ENCODE measurements at regions not wholly inside any gene's neighbourhood (a gene's known extent, or its start where the extent isn't known, plus 50 kb on each side); places are given as distances from the start of the nearest gene placed in this dataset.

GRCh38 chr21:27225940-27226339, 259.1 kb upstream of the ADAMTS5 start:
- TF ChIP-seq CTCF (IDR thresholded peaks at IDR 0.05) (no peak), POLR2AphosphoS5 (IDR thresholded peaks at IDR 0.05) (no peak), EP300 (IDR thresholded peaks at IDR 0.05; ENCODE audit: low read depth) (no peak)

Data from transverse colon (tissue), 4 donors.